Thymus (tissue), 11 donors: ENCODE measurements at regions not wholly inside any gene's neighbourhood (a gene's known extent, or its start where the extent isn't known, plus 50 kb on each side); places are given as distances from the start of the nearest gene placed in this dataset.

ENCODE experiments used
- DNase-seq, 9 donors: peaks; one replicate each; pipeline ENCODE4 v3.0.0-alpha.2; 2013; ENCODE audit warnings: low spot score in 9 of 9, low read depth in 6 of 9, missing footprints in 1 of 9
- H3K27ac ChIP-seq, 2 donors: one replicate each; pipeline ENCODE4 v1.5.1; 2013; ENCODE audit warnings: control low read depth in 1 of 2, low read depth in 1 of 2, low read length in 1 of 2, mild to moderate bottlenecking in 1 of 2, moderate library complexity in 1 of 2
- H3K27me3 ChIP-seq, 2 donors: one replicate each; pipeline ENCODE4 v1.5.1; 2013; ENCODE audit warnings: low read length in 1 of 2; ENCODE audit not compliant: control insufficient read depth in 2 of 2, insufficient read depth in 1 of 2
- H3K36me3 ChIP-seq, 2 donors: one replicate each; pipeline ENCODE4 v1.5.1; 2013; ENCODE audit warnings: low read length in 1 of 2, mild to moderate bottlenecking in 1 of 2, moderate library complexity in 1 of 2; ENCODE audit not compliant: control insufficient read depth in 2 of 2, insufficient read depth in 2 of 2
- H3K4me1 ChIP-seq, 2 donors: one replicate each; pipeline ENCODE4 v1.5.1; 2013; ENCODE audit warnings: low read length in 2 of 2; ENCODE audit not compliant: control insufficient read depth in 2 of 2, insufficient read depth in 2 of 2
- H3K4me3 ChIP-seq, 2 donors: one replicate each; pipeline ENCODE4 v1.5.1; 2013; ENCODE audit warnings: low read length in 2 of 2, control low read depth in 1 of 2, mild to moderate bottlenecking in 1 of 2
- H3K9me3 ChIP-seq, 2 donors: one replicate each; pipeline ENCODE4 v1.5.1; 2013; ENCODE audit warnings: low read length in 1 of 2, mild to moderate bottlenecking in 1 of 2; ENCODE audit not compliant: control insufficient read depth in 2 of 2, insufficient read depth in 1 of 2
- WGBS: extraction: QIAGEN DNeasy Blood & Tissue Kit; methylation state at CpG from one replicate; pipeline ENCODE4 v1.1.7; 2013; 5-methylcytosine and 5-hydroxymethylcytosine counted together
- donor health status: healthy.

DNA sequence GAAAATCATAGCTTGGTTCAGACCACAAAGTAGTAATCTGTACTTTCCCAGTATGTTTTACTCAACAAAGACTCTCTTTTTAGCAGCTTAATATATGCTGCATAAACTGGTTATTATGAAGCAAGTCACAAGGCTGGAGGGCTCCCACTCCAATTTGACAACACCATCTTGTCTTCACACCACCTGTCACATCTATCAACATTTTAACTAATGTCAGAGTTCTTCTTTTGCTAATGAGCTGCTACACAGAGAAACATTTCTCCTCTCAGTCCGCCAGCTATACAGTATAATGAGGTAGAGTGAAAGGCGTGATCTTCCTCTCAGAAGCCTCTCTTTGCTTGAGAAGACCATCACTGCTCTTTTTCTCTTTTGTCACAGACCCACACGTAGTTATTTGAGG, 230.1 kb downstream of the BARHL2 start:
- no peaks in the 10 kb centered on the region for H3K4me1 ChIP-seq
- no peaks in the 10 kb centered on the region for H3K27me3 ChIP-seq
- H3K36me3 ChIP-seq = no peaks in the 10 kb centered on the region
- no peaks in the 10 kb centered on the region for H3K9me3 ChIP-seq
- DNase-seq = no peak
- H3K27ac ChIP-seq = no peak overlapping the region
- whole genome bisulfite sequencing = 90% methylated on average over 3 of the region's 3 CpGs
- H3K4me3 ChIP-seq = no peak overlapping the region

DNA sequence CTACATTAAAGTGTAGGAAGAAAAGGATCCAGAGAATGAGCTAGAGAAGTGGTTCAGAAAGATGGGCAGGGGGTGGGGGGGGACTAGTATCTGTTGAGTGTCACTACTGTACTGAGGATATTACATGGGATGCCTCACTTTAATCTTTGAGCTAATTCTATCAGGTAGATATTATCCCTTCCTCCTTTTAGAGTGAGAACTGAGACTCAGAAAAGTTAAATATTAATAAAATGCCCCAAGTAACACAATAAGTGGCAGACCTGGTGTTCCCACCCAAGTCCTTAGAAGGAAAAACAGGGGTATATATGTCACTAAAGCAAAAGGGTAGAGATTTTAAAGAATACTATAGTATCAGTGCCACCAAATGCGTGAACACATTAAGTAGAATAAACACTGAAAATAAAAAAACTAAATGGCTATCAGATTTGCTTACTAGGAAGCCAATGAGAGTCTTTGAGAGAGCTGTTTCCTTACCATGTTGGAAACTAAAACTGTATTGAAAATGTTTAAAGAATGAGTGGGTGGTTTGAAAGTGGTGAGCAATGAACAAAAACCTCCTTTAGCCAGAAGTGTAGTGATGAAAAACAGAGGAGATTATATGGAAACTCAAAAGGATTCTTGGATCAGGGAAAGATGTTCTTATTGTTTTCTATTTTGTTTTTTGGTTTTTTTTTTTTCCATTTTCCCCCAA, 230.8 kb downstream of the BARHL2 start:
- H3K36me3 ChIP-seq = no peaks in the 10 kb centered on the region
- no peaks in the 10 kb centered on the region for H3K9me3 ChIP-seq
- H3K4me1 ChIP-seq = no peaks in the 10 kb centered on the region
- 96% methylated on average over 1 of the region's 1 CpG for WGBS
- no peak for DNase-seq
- H3K4me3 ChIP-seq = no peak overlapping the region
- H3K27me3 ChIP-seq = no peaks in the 10 kb centered on the region
- H3K27ac ChIP-seq = no peak overlapping the region

DNA sequence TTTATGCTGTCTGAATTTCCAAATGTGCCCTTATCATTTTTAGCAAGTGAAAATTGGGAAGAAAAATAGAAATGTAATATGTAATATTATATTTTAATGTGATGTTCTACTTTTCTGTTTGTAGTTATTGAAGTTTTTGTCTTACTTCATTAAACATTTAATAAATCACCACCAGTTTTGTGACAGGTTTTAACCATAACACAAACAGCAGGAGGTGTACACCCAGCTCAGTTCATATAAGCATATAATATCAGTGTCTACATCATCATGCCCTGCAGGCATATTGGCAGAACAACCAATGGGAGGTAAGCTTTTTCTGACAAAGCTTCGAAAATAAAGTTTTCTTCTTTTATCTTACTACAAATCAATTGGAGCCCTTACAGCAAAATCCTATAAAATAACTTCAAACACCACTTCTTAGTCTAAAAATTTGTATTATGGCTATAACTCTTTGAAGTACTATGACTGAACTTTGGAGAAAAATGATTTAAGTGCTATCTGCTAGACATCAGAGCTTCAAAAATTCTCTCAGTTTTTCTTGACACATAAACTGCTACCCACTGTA, 236.7 kb downstream of the BARHL2 start:
- Histone ChIP-seq H3K4me3 (no peak overlapping the region), H3K9me3 (no peaks in the 10 kb centered on the region), H3K27me3 (no peaks in the 10 kb centered on the region), H3K27ac (no peak overlapping the region), H3K36me3 (no peaks in the 10 kb centered on the region), H3K4me1 (no peaks in the 10 kb centered on the region)
- WGBS = 90% methylated on average over 1 of the region's 1 CpG
- no peak for DNase-seq

DNA sequence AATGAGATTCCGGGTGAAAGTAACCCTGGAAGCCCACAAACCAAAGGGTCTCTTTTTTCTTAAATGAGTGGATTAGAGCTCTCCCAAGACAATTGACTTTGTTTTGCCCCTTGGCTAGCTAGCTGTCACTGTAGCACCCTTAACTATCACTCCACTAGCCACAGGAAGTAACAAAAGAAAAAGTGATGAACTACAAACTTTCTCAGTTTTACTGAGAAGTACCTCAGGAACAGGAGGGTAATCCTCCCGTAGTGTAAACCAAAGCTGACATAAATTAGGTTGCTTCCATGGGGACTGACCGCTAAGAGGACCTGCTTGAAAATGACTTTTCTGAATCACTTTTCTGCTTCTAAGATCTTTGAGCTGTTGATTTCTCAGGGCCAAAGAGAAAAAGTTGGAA, 240.1 kb downstream of the BARHL2 start:
- H3K36me3 ChIP-seq = no peaks in the 10 kb centered on the region
- 98% methylated on average over 3 of the region's 3 CpGs for WGBS
- no peaks in the 10 kb centered on the region for H3K4me1 ChIP-seq
- no peak overlapping the region for H3K27ac ChIP-seq
- H3K27me3 ChIP-seq = no peaks in the 10 kb centered on the region
- no peak for DNase-seq
- H3K4me3 ChIP-seq = no peak overlapping the region
- H3K9me3 ChIP-seq = no peaks in the 10 kb centered on the region

DNA sequence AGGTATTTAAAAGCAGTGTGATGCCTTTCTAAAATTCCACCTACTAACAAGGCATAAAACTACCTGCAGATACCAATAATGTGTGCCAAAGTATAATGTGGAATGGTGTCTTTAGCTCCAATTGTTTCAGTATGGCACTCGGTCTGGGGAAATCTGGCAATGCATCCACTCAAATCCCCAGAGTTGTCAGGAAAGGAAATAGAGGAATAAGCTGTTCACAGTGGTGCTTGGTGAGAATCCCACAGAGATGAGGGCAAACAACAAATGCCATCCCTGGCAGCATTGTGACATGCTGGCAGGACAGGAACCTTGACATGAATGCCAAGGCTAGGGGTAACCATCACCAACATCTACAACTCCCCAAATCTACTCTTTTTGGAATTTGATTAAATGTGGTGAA, 240.7 kb downstream of the BARHL2 start:
- Histone ChIP-seq H3K36me3 (no peaks in the 10 kb centered on the region), H3K4me1 (no peaks in the 10 kb centered on the region), H3K27ac (no peak overlapping the region), H3K4me3 (no peak overlapping the region), H3K9me3 (no peaks in the 10 kb centered on the region), H3K27me3 (no peaks in the 10 kb centered on the region)
- no peak for DNase-seq
- 90% methylated on average over 1 of the region's 1 CpG for WGBS

DNA sequence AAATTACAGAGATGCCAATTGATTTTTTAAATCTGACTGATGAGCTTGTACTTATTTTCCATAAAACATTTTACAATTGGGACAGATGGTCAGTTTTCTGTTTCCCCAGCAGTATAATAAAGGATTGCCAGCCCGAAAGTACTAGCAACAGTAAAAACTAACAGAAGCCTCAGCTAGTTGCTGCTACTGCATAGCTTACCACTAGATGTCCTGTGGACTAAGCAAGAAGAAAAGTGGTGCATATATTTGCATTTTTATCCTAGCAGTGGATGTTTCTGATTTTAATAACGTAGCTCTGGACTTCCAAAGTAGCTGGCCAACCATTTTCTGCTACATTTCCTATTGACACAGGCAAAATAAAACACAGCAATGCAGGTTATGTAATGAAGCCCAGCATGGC, 241.5 kb downstream of the BARHL2 start:
- Histone ChIP-seq H3K27ac (no peak overlapping the region), H3K4me3 (no peak overlapping the region), H3K27me3 (no peaks in the 10 kb centered on the region), H3K36me3 (no peaks in the 10 kb centered on the region), H3K9me3 (no peaks in the 10 kb centered on the region), H3K4me1 (no peaks in the 10 kb centered on the region)
- 73% methylated on average over 2 of the region's 2 CpGs for WGBS
- DNase-seq = no peak

DNA sequence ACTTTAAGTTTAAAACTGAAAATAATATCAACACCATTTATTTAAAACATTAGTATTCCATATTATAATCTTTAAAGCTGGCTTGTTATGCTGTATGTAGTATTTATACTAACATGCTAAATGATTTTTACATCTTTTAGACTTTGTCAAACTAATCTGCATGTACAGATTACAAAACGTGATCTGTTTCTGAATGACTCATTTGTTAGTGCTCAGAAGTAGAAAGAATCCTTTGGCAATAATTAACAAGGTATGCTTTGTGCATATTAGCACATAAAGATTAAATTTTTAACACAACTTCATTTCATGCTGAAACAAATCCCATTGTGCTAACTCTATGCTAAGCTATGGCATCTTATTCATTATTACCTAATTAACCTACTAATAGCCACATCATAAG, 242.4 kb downstream of the BARHL2 start:
- DNase-seq = no peak
- WGBS = 86% methylated on average over 1 of the region's 1 CpG

DNA sequence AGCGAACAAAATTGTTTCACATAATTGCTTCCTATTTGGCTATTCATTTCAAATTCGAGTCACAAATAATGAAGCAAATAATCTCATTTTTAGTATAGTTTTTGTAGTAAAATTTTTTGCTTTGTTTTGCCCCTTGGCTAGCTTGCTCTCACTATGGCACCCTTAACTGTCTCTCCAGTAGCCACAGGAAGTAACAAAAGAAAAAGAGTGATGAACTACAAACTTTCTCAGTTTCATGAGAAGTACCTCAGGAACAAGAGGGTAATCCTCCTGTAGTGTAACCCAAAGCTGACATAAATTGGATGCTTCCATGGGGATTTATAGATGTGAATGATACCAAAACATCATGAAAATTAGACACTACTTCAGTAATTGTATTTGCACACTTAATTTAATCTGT, 242.9 kb downstream of the BARHL2 start:
- no peak overlapping the region for H3K27ac ChIP-seq
- no peaks in the 10 kb centered on the region for H3K36me3 ChIP-seq
- H3K9me3 ChIP-seq = no peaks in the 10 kb centered on the region
- no peak overlapping the region for H3K4me3 ChIP-seq
- WGBS = 88% methylated on average over 2 of the region's 2 CpGs
- H3K27me3 ChIP-seq = no peaks in the 10 kb centered on the region
- no peaks in the 10 kb centered on the region for H3K4me1 ChIP-seq
- DNase-seq = no peak

More for the DNA sequence above, 242.4 kb downstream of the BARHL2 start:
- H3K4me3 ChIP-seq = no peak overlapping the region
- H3K27ac ChIP-seq = no peak overlapping the region
- H3K4me1 ChIP-seq = no peaks in the 10 kb centered on the region
- H3K9me3 ChIP-seq = no peaks in the 10 kb centered on the region
- no peaks in the 10 kb centered on the region for H3K36me3 ChIP-seq
- no peaks in the 10 kb centered on the region for H3K27me3 ChIP-seq

DNA sequence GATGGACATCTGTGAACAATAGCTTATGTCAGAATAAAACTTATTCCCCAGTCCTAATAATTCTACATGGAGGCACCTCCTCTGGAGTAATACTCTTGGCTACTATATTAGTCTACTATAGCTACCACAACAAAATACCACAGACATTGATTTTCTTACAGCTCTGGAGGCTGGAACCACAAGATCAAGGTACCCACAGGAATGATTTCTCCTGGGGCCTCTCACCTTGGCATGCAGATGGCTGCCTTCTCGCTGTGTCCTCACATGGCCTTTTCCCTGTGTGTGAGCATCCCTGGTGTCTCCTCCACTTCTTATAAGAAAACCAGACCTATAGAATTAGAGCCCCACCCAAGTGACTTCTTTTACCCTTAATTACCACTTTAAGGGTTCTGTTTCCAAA, 244.3 kb downstream of the BARHL2 start:
- H3K27ac ChIP-seq = no peak overlapping the region
- no peaks in the 10 kb centered on the region for H3K27me3 ChIP-seq
- no peaks in the 10 kb centered on the region for H3K36me3 ChIP-seq
- no peaks in the 10 kb centered on the region for H3K9me3 ChIP-seq
- no peaks in the 10 kb centered on the region for H3K4me1 ChIP-seq
- no peak overlapping the region for H3K4me3 ChIP-seq
- WGBS = 95% methylated on average over 1 of the region's 1 CpG
- no peak for DNase-seq
